ENCODE measurements at regions not wholly inside any gene's neighbourhood (a gene's known extent, or its start where the extent isn't known, plus 50 kb on each side); places are given as distances from the start of the nearest gene placed in this dataset.

GRCh38 chr20:22431419-22431818 lies 153.0 kb downstream of the FOXA2 start:
- TF ChIP-seq CTCF (IDR thresholded peaks at IDR 0.05; ENCODE audit: insufficient read depth, low read length, poor library complexity, severe bottlenecking) (no peak), EZH2phosphoT487 (conservative IDR thresholded peaks at IDR 0.05; ENCODE audit: low read length) (no peak)
